Nucleus accumbens (tissue), 56 donors: ENCODE measurements at regions not wholly inside any gene's neighbourhood (a gene's known extent, or its start where the extent isn't known, plus 50 kb on each side); places are given as distances from the start of the nearest gene placed in this dataset.
A peak's percentile ranks its signal among the peaks of the same experiment; 100 is the strongest.

ENCODE experiments used
- DNase-seq, 56 donors: peaks; one replicate each; lab custom pipeline; 2025; lab: John Stamatoyannopoulos, UW

- DNase-seq = no peak
These were observed 74.4 kb upstream of the SMIM36 start for GRCh38 chr17:55585629-55586028.

DNA sequence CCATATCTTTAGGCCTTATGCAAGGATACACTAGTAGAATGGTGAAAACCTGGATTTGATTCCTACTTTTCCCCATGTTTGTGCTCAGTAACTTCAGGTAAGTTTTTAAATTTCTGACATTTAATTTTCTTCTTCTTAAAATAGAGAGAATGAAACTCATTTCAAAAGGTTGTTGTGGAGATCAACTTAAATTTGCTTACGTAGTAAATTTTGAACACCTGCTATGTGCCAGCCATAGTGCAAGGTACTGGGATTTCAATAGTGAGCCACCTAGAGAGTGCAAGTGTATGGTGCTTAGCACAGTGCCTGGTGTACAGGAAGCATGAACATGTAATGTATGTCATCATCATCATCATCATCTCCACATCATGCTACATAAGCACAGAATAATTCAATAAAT, 73.6 kb upstream of the SMIM36 start:
- DNase-seq = no peak

DNA sequence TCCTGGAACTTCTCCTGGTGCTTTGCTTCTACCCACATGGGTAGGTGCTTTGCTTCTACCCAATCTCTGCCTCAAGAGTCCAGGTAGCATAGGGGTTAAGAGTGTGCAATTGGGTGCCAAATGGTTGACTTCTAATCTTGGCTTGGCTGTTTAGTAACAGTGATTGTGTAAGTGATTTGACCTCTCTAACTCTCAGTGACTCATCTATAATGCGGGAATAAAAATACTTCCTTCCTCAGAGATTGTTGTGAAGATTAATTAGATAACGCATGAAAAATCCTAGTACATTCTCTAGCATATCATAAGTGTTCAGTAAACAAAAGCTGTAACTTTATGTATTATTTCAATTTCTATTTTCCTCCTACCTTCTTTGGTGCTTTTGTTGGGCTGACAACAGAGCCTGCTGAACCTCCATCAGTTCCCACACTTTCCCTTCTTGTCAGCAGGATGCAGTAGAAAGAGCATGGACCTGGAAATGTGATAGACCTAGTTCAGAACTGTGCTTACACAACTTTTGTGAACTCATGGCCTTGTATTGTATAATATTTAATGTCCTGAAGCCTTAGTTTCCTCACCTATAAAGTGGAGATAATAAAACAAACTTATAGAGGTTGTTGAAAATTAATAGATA, 72.9 kb upstream of the SMIM36 start:
- no peak for DNase-seq

- no peak for DNase-seq
These were observed 71.6 kb upstream of the SMIM36 start for GRCh38 chr17:55582897-55583296.

- no peak for DNase-seq
These were observed 69.4 kb upstream of the SMIM36 start for GRCh38 chr17:55580596-55581133.

DNA sequence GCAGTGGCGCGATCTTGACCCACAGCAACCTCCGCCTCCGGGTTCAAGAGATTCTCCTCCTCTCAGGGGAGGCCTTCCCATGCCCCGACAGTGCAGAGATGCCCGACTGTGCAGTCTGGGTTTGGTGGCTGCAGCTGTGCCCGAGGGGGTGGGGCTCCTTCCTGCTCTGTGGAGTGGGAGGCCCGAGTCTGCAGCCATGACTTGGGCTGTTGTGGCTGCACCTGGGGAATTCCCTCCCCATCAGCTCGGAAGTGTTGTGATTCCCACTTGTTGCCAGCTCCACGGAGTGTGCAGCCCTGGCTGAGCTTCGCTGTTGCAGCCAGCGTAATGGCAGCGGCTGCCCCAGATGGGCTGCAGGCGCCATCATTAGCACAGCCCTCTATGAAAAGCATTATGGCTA, 66.4 kb upstream of the SMIM36 start:
- peak in 1 of 56 donors; percentile 5 for DNase-seq

- DNase-seq = peak in 5 of 56 donors; percentile 1 to 22 (median 12)
These were observed 65.8 kb upstream of the SMIM36 start for GRCh38 chr17:55576996-55577586.

DNA sequence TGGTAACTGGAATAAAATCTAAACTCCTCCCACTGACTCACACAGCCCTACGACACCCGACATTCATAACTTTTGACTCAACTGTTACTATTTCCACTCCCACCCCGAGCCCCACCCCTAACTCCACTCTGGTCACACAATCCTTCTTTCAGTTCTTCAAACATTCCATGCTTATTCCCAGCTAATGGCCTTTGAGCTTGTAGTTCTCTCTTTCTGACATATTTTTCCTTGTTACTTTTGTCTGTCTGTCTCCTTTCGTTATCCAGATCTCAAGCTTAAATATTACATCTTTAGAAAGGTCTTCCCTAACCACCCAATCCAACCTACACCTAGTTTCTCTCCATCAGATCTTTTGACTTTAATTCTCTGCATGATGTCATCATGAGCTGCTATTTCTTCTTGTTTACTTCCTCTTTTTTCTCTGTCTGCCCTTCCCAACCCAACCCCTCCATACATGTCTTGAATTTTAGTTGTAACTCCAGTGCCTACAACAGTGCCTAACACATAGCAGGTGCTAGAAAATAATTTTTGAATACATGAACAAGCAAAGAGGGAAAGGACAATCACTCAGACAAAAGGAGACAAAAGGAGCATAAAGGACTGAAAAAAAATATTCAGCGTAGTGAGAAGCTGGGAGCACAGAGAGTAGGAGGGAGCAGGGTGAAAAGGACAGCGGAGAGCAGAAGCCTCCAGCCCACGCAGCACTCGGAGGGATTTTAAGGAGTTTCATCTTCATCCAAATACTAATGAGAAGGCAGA, 65.2 kb upstream of the SMIM36 start:
- peak in 4 of 56 donors; percentile 7 to 29 (median 21) for DNase-seq

- no peak for DNase-seq
These were observed 63.9 kb upstream of the SMIM36 start for GRCh38 chr17:55575058-55575636.

GRCh38 chr17:55572599-55572998, 61.3 kb upstream of the SMIM36 start:
- no peak for DNase-seq

DNA sequence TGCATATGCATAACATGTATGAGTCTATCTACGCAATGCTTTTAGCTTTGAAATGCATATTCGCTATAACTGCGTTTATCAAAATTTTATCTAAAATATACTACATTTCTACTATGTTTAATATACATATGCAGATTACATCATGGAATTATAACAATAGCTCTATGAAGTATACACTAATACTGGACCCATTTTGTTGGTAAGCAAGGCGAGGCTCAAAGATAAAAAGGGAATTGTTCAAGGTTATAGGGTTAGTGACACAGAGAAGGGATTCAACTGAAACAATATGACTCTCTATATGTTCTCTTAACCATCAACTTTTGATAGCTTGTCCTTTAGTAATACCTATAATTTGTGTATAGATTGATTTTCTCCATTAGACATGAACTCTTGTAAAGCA, 60.9 kb upstream of the SMIM36 start:
- no peak for DNase-seq

DNA sequence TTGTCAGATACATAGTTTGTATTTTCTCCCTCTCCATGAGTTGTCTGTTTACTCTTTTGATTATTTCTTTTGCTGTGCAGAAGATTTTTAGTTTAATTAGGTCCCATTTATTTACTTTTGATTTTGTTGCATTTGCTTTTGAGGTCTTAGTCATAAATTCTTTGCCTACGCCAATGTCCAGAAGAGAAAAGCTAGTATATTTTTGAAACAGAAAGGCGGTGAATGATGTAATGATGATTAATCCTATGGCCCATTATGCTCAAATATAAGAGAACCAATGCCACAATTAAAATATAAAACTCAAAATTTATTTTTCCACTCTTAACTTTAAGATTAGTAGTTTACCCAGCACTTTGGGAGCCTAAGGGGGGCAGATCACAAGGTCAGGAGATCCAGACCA, 59.8 kb upstream of the SMIM36 start:
- no peak for DNase-seq

DNA sequence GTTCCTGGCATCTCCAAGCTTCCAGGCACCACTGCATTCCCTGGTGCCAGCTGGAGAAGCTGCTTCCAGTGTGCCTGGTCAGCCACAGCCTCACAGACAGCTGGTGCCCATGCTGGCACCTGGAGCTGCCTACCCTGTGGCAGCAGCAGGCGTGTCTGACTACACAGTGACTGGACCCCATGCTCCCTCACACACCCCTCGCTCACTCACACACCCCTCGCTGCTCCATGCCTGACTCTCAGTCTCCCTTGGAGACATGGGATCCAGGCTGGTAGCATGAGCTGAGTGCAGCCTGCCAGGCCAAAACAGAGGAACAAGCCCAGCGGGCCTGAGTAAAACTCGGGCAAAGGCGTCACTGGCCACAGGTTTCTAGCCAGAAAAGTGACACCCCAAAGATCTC, 59.1 kb upstream of the SMIM36 start:
- DNase-seq = no peak

- no peak for DNase-seq
These were observed 56.3 kb upstream of the SMIM36 start for GRCh38 chr17:55567240-55568214.

- no peak for DNase-seq
These were observed 52.8 kb upstream of the SMIM36 start for GRCh38 chr17:55564081-55564480.

DNA sequence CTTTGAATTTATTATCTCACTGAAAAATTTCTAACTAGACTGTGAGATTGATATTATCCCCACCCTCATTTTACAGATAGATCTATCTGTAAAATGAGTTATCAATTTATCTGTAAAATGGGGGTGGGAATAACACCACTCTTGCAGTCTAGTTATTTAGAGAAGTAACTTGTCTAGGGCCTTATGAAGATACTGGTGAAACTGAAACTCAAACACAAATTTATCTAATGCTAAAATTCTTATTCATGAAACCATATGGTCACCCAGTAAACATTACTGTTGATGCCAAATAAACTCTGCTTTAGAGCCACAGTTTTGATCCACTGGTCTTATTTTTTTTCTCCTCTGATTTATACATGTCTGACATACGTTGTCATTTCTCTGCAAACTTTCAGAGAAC, 52.1 kb upstream of the SMIM36 start:
- no peak for DNase-seq

GRCh38 chr17:55561973-55562495, 50.8 kb upstream of the SMIM36 start:
- DNase-seq = no peak

- DNase-seq = no peak
These were observed 50.2 kb upstream of the SMIM36 start for GRCh38 chr17:55561316-55561972.
